ENCODE measurements at regions not wholly inside any gene's neighbourhood (a gene's known extent, or its start where the extent isn't known, plus 50 kb on each side); places are given as distances from the start of the nearest gene placed in this dataset.

Small RNA genes lying in the stretch of these regions (small RNA-seq; reads per million reads assigned to genes)
- 0 reads per million in 3 experiments for gene MTND3P1 (ENCODE audit: insufficient read length in 3 of 3, low read depth in 3 of 3, low replicate concordance in 1 of 3)
- gene RF00049 (ENCODE audit: insufficient read length in 3 of 3, low read depth in 3 of 3, low replicate concordance in 1 of 3), result 0 reads per million in 3 experiments

Data from keratinocyte (primary cell).